SK-N-SH treated with all-trans-retinoic acid at 6 μM for 48 hours (cell line): ENCODE measurements at regions not wholly inside any gene's neighbourhood (a gene's known extent, or its start where the extent isn't known, plus 50 kb on each side); places are given as distances from the start of the nearest gene placed in this dataset.

Source experiments
- ATAC-seq: fragments of 200-7000 bp; cut with Tn5 transposase; 3 replicates; pipeline ENCODE4 v1.9.1; 2020; ENCODE audit warnings: mild to moderate bottlenecking, moderate library complexity
- ARNTL ChIP-seq: fragments of 450-650 bp; formaldehyde crosslinking; IDR thresholded peaks from 2 replicates; pipeline ENCODE4 v1.5.0; 2020; ENCODE audit warnings: low read depth, mild to moderate bottlenecking, moderate library complexity, borderline replicate concordance
- BACH2 ChIP-seq: fragments of 250-450 bp; sonication (Bioruptor Pico); IDR thresholded peaks from 2 replicates; pipeline ENCODE4 v1.9.0; 2021; ENCODE audit warnings: mild to moderate bottlenecking, borderline replicate concordance
- CSDC2 ChIP-seq: fragments of 250-450 bp; sonication (Bioruptor Pico); IDR thresholded peaks from 2 replicates; pipeline ENCODE4 v1.5.0; 2020; ENCODE audit warnings: mild to moderate bottlenecking, moderate library complexity
- ESRRG ChIP-seq: fragments of 250-450 bp; sonication (Bioruptor Pico); IDR thresholded peaks from 2 replicates; pipeline ENCODE4 v1.6.1; 2021; ENCODE audit warnings: mild to moderate bottlenecking
- GLIS3 ChIP-seq: fragments of 250-450 bp; sonication (Bioruptor Pico); IDR thresholded peaks from 2 replicates; pipeline ENCODE4 v1.5.0; 2020; ENCODE audit warnings: mild to moderate bottlenecking, moderate library complexity
- ISL1 ChIP-seq: fragments of 250-450 bp; sonication (Bioruptor Pico); IDR thresholded peaks from 2 replicates; pipeline ENCODE4 v2.1.2; 2022; ENCODE audit warnings: mild to moderate bottlenecking, moderate library complexity
- OSR1 ChIP-seq: fragments of 250-450 bp; sonication (Bioruptor Pico); IDR thresholded peaks from 2 replicates; pipeline ENCODE4 v1.8.0; 2022; ENCODE audit warnings: moderate library complexity, mild to moderate bottlenecking, inconsistent platforms
- RARB ChIP-seq: fragments of 250-450 bp; sonication (Bioruptor Pico); IDR thresholded peaks from 2 replicates; pipeline ENCODE4 v1.8.0; 2021; ENCODE audit warnings: mild to moderate bottlenecking, moderate library complexity
- SNAI2 ChIP-seq: fragments of 250-450 bp; sonication (Bioruptor Pico); IDR thresholded peaks from 2 replicates; pipeline ENCODE4 v1.5.0; 2020; ENCODE audit warnings: mild to moderate bottlenecking, moderate library complexity
- TCF4 ChIP-seq: fragments of 250-450 bp; sonication (Bioruptor Pico); IDR thresholded peaks from 2 replicates; pipeline ENCODE4 v1.8.0; 2021; ENCODE audit warnings: mild to moderate bottlenecking, moderate library complexity, borderline replicate concordance
- TOX ChIP-seq: fragments of 250-450 bp; sonication (Bioruptor Pico); IDR thresholded peaks from 2 replicates; pipeline ENCODE4 v1.8.0; 2021; ENCODE audit warnings: mild to moderate bottlenecking, moderate library complexity, borderline replicate concordance
- ZC3H10 ChIP-seq: fragments of 250-450 bp; sonication (Bioruptor Pico); IDR thresholded peaks from 2 replicates; pipeline ENCODE4 v1.5.1; 2021; ENCODE audit warnings: mild to moderate bottlenecking, moderate library complexity
- ZFP3 ChIP-seq: fragments of 250-450 bp; sonication (Bioruptor Pico); IDR thresholded peaks from 2 replicates; pipeline ENCODE4 v1.5.0; 2020; ENCODE audit warnings: mild to moderate bottlenecking, moderate library complexity
- ZFP30 ChIP-seq: fragments of 450-650 bp; formaldehyde crosslinking; IDR thresholded peaks from 2 replicates; pipeline ENCODE4 v1.5.0; 2022; ENCODE audit warnings: mild to moderate bottlenecking, moderate library complexity
- ZNF565 ChIP-seq: fragments of 450-650 bp; formaldehyde crosslinking; conservative IDR thresholded peaks from 2 replicates; pipeline ENCODE4 v1.5.0; 2020; ENCODE audit warnings: low read depth, mild to moderate bottlenecking, moderate library complexity
- ZNF70 ChIP-seq: fragments of 450-650 bp; formaldehyde crosslinking; IDR thresholded peaks from 2 replicates; pipeline ENCODE4 v1.5.0; 2020; ENCODE audit warnings: mild to moderate bottlenecking, moderate library complexity
- ZNF8 ChIP-seq: fragments of 450-650 bp; formaldehyde crosslinking; IDR thresholded peaks from 2 replicates; pipeline ENCODE4 v1.5.0; 2020; ENCODE audit warnings: mild to moderate bottlenecking, moderate library complexity
- TF ChIP-seq, protein P1 (sequence below): fragments of 250-450 bp; sonication (Bioruptor Pico); IDR thresholded peaks from 2 replicates; pipeline ENCODE4 v1.5.0; 2020; ENCODE audit warnings: mild to moderate bottlenecking, moderate library complexity
- TF ChIP-seq, protein P2 (sequence below): fragments of 250-450 bp; sonication (Bioruptor Pico); IDR thresholded peaks from 2 replicates; pipeline ENCODE4 v1.5.1; 2020; ENCODE audit warnings: low read depth, mild to moderate bottlenecking, moderate library complexity
- TF ChIP-seq, protein P3 (sequence below): fragments of 250-450 bp; sonication (Bioruptor Pico); IDR thresholded peaks from 2 replicates; pipeline ENCODE4 v1.8.0; 2020; ENCODE audit warnings: mild to moderate bottlenecking, moderate library complexity, borderline replicate concordance
- TF ChIP-seq, protein P4 (sequence below): fragments of 250-450 bp; sonication (Bioruptor Pico); IDR thresholded peaks from 2 replicates; pipeline ENCODE4 v1.5.1; 2021; ENCODE audit warnings: mild to moderate bottlenecking, moderate library complexity

DNA sequence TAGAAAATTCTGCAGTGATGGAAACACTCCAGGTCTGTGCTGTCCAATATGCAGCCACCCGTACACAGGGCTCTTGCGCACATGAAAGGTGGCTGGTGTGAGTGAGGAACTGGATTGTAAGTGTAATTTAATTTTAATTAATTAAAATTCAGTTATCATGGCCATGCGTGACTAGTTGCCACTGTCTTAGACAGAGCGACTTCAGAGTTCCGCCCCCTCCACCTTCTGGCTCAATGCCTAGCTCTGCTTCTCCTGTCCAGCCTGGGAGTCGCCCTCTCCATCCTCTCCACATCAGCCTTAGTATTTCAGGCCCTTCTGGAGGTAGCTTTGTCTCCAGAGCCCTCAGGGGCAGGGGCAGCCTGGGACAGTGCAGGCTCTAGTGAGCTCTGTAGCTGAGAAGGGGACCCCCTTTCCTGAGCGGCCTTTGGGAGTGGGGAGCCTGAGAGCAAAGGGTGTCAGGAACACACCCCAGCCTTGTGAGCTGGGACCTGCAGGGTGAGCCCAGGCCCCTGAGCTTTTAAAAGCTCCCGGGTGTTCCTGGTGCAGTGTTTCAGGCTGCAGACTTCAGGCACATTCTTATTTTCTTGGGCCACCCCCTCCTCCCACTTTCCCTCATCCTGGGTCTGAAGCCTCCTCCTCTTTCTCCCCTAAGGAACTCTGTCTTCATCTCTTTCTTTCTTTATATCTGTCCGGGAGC is 99.4 kb downstream of the IRF8 start:
- no peak for ATAC-seq
- TF ChIP-seq GLIS3 (no peak), OSR1 (no peak), ZC3H10 (CRISPR knock-in tag) (no peak), ZFP30 (CRISPR knock-in tag) (no peak), ISL1 (CRISPR knock-in tag) (no peak), ZNF565 (CRISPR knock-in tag) (no peak), CSDC2 (CRISPR knock-in tag) (no peak), SNAI2 (CRISPR knock-in tag) (no peak), TCF4 (CRISPR knock-in tag) (no peak), ZNF70 (CRISPR knock-in tag) (no peak)
- TF ChIP-seq, protein P1, sequence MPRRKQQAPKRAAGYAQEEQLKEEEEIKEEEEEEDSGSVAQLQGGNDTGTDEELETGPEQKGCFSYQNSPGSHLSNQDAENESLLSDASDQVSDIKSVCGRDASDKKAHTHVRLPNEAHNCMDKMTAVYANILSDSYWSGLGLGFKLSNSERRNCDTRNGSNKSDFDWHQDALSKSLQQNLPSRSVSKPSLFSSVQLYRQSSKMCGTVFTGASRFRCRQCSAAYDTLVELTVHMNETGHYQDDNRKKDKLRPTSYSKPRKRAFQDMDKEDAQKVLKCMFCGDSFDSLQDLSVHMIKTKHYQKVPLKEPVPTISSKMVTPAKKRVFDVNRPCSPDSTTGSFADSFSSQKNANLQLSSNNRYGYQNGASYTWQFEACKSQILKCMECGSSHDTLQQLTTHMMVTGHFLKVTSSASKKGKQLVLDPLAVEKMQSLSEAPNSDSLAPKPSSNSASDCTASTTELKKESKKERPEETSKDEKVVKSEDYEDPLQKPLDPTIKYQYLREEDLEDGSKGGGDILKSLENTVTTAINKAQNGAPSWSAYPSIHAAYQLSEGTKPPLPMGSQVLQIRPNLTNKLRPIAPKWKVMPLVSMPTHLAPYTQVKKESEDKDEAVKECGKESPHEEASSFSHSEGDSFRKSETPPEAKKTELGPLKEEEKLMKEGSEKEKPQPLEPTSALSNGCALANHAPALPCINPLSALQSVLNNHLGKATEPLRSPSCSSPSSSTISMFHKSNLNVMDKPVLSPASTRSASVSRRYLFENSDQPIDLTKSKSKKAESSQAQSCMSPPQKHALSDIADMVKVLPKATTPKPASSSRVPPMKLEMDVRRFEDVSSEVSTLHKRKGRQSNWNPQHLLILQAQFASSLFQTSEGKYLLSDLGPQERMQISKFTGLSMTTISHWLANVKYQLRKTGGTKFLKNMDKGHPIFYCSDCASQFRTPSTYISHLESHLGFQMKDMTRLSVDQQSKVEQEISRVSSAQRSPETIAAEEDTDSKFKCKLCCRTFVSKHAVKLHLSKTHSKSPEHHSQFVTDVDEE (CRISPR knock-in tag) = no peak
- TF ChIP-seq, protein P2, sequence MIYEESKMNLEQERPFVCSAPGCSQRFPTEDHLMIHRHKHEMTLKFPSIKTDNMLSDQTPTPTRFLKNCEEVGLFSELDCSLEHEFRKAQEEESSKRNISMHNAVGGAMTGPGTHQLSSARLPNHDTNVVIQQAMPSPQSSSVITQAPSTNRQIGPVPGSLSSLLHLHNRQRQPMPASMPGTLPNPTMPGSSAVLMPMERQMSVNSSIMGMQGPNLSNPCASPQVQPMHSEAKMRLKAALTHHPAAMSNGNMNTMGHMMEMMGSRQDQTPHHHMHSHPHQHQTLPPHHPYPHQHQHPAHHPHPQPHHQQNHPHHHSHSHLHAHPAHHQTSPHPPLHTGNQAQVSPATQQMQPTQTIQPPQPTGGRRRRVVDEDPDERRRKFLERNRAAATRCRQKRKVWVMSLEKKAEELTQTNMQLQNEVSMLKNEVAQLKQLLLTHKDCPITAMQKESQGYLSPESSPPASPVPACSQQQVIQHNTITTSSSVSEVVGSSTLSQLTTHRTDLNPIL (CRISPR knock-in tag) = no peak
- TF ChIP-seq, protein P3, sequence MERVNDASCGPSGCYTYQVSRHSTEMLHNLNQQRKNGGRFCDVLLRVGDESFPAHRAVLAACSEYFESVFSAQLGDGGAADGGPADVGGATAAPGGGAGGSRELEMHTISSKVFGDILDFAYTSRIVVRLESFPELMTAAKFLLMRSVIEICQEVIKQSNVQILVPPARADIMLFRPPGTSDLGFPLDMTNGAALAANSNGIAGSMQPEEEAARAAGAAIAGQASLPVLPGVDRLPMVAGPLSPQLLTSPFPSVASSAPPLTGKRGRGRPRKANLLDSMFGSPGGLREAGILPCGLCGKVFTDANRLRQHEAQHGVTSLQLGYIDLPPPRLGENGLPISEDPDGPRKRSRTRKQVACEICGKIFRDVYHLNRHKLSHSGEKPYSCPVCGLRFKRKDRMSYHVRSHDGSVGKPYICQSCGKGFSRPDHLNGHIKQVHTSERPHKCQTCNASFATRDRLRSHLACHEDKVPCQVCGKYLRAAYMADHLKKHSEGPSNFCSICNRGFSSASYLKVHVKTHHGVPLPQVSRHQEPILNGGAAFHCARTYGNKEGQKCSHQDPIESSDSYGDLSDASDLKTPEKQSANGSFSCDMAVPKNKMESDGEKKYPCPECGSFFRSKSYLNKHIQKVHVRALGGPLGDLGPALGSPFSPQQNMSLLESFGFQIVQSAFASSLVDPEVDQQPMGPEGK = no peak

DNA sequence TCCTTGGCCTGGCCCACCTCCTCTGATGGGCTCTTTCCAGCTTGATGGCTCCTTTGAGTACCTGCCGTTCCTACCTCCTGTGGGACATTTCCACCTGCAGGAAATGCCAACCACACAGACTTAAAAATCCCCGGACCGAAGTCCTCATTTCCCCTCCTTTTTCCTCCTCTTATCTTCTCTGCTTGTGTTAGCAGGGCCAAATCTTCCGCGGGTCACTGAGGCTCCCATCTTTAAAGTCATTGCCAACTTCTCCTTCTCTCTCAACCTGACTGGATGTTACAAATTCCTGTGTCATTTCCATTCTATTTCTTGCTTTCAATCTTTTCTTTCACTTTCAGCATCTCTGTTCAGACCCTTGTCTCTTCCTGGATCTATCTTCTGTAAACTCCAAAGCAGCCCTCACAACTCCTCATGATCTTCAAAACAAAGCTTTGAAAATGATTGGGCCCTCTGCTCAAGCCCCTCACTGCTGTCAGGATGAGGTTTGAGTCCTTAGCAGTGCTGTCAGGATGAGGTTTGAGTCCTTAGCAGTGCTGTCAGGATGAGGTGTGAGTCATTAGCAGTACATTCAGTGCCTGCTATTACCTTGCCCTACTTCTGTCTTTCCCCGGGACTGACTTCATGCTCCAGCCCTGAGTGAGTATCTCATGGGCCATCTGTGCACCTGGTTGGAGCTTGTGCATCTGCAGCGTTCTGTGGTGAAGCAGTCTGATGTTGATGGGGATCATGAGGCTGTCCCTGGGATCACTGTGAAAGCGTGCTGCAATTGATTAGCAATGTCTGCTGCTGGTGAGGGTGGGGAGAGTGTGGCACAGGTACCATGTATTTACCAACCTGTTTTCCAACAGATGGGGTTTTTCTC is 100.1 kb downstream of the IRF8 start:
- TF ChIP-seq ESRRG (CRISPR knock-in tag) = no peak
- TF ChIP-seq, protein P3 = no peak
- TF ChIP-seq, protein P4, sequence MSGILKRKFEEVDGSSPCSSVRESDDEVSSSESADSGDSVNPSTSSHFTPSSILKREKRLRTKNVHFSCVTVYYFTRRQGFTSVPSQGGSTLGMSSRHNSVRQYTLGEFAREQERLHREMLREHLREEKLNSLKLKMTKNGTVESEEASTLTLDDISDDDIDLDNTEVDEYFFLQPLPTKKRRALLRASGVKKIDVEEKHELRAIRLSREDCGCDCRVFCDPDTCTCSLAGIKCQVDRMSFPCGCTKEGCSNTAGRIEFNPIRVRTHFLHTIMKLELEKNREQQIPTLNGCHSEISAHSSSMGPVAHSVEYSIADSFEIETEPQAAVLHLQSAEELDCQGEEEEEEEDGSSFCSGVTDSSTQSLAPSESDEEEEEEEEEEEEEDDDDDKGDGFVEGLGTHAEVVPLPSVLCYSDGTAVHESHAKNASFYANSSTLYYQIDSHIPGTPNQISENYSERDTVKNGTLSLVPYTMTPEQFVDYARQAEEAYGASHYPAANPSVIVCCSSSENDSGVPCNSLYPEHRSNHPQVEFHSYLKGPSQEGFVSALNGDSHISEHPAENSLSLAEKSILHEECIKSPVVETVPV = no peak
- ATAC-seq = no peak

DNA sequence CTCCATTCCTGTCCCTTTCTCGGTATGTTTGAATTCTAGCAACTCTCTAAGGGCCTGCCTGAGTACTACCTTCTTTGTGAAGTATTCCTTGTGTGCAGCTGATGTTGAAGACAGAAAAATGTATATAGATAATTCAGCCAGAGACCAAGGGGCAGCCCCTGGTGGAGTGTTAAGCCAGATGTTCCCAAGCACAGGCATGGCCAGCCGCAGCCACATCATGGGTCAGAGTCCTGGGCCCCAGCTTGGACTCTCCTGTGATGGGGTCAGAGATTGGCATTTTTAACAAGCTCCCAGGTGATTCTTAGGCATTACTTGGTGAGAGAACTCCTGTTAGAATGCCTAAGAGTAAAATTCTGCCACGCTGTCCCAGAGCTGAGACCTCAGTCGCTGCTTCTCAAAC is 100.8 kb downstream of the IRF8 start:
- no peak for TF ChIP-seq ZFP30 (CRISPR knock-in tag)
- no peak for TF ChIP-seq BACH2 (CRISPR knock-in tag)
- ATAC-seq = no peak

DNA sequence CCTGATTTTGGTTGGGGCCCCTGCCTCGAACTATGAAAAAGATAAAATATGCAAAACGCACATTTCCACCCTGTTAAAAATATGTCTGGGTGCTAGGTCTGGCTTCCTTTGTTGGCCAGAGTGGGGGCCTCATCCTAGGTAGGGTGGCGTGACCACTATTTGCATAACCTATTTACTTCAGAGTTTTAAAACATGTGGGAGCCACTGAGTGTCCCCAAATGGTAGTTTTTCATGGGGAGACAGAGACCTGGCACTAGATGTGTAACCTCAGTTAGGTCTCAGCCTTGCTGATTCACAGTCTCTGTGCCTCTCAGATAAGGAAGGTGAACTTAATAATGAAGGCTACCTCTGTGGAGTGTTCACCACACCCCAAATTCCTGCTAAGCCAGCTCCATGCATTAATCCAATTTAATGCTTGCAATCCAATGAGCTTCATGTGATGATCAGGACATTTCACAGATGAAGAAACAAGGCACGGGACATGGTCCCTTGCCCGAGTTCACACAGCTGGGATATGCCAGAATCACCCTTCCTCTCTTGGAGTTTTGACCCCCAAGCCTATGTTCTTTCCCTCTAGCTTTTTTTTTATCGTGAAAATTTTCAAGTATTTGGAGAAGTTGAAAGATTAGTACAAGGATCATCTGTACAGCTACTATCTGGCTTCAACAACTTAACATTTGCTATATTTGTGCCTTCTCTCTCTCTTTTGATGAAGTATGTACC is 103.4 kb downstream of the IRF8 start:
- no peak for ATAC-seq
- TF ChIP-seq ZFP3 (CRISPR knock-in tag) = no peak
- no peak for TF ChIP-seq TCF4 (CRISPR knock-in tag)
- no peak for TF ChIP-seq ARNTL (CRISPR knock-in tag)
- no peak for TF ChIP-seq ESRRG (CRISPR knock-in tag)
- TF ChIP-seq, protein P3 = no peak
- TF ChIP-seq ZNF8 = no peak
- no peak for TF ChIP-seq ZNF565 (CRISPR knock-in tag)
- TF ChIP-seq ZNF70 (CRISPR knock-in tag) = no peak
- TF ChIP-seq, protein P2 (CRISPR knock-in tag) = no peak
- TF ChIP-seq SNAI2 (CRISPR knock-in tag) = no peak
- TF ChIP-seq TOX (CRISPR knock-in tag) = no peak
- no peak for TF ChIP-seq OSR1
- TF ChIP-seq RARB (CRISPR knock-in tag) = no peak
